ENCODE measurements at regions not wholly inside any gene's neighbourhood (a gene's known extent, or its start where the extent isn't known, plus 50 kb on each side); places are given as distances from the start of the nearest gene placed in this dataset.

DNA sequence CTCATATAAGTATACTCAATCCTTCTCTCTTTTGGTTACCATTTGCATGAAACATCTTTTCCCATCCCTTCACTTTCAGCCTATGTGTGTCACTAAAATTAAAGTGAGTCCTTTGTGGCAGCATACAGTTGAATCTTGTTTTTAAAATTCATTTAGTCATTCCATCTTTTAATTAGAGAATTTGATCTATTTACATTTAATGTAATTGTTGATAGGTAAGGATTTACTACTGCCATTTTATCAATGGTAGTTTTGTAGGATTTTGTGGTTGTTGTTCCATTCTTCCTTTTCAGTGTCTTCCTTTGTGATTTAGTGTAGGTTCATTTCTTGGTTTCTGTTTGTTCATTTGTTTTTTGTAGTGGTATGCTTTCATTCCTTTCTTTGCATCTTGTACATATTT is 191.9 kb upstream of the CTNNB1 start:
- Histone ChIP-seq H3K27ac (ENCODE audit: low read depth, low read length) (no peak overlapping the region), H3K4me3 (ENCODE audit: low read length) (no peak overlapping the region), H3K9ac (ENCODE audit: low read length) (no peak overlapping the region), H3K36me3 (ENCODE audit: control insufficient read depth, insufficient read depth, low read length) (no peaks in the 10 kb centered on the region), H3K27me3 (ENCODE audit: control insufficient read depth, insufficient read depth, low read length) (no peaks in the 10 kb centered on the region), H3K4me1 (ENCODE audit: control insufficient read depth, insufficient read depth, low read length) (no peaks in the 10 kb centered on the region)

DNA sequence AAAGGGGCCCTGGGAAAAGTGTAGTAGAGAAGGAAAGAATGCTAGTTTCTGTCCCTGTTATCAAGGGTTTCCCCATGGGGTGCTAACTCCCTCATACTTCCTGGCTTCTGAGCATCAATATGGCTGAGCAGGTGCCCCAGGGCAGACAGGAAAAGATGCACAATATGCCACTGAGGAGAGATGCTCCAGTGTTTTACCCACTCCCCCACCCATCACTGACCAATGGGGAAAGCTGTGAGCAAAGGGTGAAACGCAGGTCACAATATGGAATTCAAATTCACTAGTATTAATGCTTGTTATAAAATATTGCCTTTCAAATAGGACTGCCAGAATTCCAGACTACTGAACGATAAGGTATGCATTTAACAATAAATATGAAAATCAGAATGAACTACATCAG is 187.5 kb upstream of the CTNNB1 start:
- H3K27ac ChIP-seq (ENCODE audit: low read depth, low read length) = no peak overlapping the region
- no peak overlapping the region for H3K4me3 ChIP-seq (ENCODE audit: low read length)
- no peak overlapping the region for H3K9ac ChIP-seq (ENCODE audit: low read length)
- no peaks in the 10 kb centered on the region for H3K27me3 ChIP-seq (ENCODE audit: control insufficient read depth, insufficient read depth, low read length)
- no peaks in the 10 kb centered on the region for H3K36me3 ChIP-seq (ENCODE audit: control insufficient read depth, insufficient read depth, low read length)
- H3K4me1 ChIP-seq (ENCODE audit: control insufficient read depth, insufficient read depth, low read length) = no peaks in the 10 kb centered on the region

DNA sequence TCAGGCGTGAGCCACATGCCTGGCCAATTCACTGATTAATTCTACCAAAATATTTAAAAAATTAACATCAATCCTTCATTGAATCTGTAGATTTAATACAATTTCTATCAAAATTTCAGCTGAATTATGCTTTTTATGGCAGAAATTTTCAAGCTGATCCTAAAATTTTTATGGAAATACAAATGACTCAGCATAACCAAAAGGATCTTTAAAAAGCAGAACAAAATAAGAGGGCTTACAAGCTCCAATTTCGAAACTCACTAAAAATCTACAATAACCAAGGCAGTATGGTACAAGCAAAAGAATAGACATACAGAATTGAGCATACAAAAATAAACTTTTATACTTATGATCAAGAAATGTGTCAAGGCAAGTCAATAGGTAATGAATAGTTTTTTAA is 180.4 kb upstream of the CTNNB1 start:
- H3K4me1 ChIP-seq (ENCODE audit: control insufficient read depth, insufficient read depth, low read length) = no peaks in the 10 kb centered on the region
- no peak overlapping the region for H3K4me3 ChIP-seq (ENCODE audit: low read length)
- H3K27me3 ChIP-seq (ENCODE audit: control insufficient read depth, insufficient read depth, low read length) = no peaks in the 10 kb centered on the region
- no peaks in the 10 kb centered on the region for H3K36me3 ChIP-seq (ENCODE audit: control insufficient read depth, insufficient read depth, low read length)
- H3K9ac ChIP-seq (ENCODE audit: low read length) = no peak overlapping the region
- no peak overlapping the region for H3K27ac ChIP-seq (ENCODE audit: low read depth, low read length)

DNA sequence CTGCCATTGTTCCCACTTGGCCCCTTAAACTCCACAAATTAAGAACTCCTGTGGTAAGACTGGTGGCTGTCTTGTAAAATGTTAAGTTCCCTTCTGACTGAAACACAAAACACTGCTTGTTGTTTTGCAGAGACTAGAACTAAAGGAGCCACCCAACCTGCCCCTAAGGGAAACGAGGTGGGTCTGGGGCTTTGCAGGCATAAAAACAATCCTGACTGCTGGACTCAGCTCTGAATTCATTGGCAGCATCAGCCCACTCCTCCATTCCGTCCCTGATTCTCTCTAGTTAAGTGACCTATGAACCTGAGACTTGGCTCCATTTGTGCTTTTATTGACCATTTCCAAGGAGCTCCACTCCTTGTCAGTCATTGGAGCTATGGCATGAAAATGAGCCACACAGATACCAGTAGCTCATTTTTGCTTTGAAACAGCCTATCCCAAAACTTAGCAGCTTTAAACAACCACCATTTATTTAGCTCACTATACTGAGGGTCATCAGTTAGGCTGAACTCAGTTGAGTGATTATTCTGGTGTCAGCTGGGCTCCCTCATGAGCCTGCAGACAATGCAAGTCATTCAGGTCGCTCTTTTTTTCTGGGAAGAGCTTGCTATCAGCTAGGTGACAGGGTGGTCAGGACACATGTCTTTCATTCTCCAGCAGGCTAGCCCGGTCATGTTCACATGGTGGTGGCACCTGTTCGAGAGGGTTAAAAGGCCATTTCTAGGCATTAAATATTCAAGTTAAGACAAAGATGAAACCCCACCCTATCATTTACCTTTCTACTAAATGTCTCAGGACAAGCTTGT is 175.1 kb upstream of the CTNNB1 start:
- Histone ChIP-seq H3K36me3 (ENCODE audit: control insufficient read depth, insufficient read depth, low read length) (no peaks in the 10 kb centered on the region), H3K9ac (ENCODE audit: low read length) (no peak overlapping the region), H3K27ac (ENCODE audit: low read depth, low read length) (no peak overlapping the region), H3K4me3 (ENCODE audit: low read length) (no peak overlapping the region), H3K4me1 (ENCODE audit: control insufficient read depth, insufficient read depth, low read length) (no peaks in the 10 kb centered on the region), H3K27me3 (ENCODE audit: control insufficient read depth, insufficient read depth, low read length) (no peaks in the 10 kb centered on the region)

DNA sequence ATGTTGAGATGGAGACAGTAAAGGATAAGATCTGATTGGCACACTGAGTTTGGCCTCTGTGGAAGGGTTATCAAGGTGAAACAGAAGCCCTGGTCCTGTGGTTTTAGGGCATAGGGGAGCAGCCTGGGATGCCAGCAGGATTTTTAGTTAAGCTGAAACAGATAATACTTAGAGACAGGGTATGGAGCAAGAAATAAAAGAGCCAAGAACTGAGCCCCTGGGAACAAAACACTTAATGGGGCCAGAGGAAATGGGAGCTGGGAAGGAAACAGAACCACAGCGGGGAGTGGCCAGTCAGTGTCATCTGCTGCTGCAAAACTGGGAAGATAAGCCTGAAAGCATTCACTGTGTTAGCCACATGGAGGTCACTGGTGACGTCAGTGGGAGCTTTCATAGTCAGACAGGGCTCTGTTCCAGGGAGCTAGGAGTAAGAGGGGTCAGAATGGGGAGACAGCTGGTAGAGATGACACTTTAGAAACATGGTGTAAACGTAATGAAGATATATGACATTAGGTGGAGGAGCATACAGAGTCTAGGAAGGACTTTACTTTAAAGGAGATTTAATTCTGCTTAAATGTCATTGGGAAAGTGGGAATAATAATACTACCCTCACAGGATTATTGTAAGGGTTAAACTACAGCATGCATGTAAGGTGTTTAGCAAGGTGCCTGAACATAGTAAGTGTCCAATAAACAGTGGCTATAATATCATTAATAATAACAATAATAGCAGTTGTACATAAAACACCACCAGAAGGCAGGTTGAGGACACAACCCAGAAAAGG is 172.7 kb upstream of the CTNNB1 start:
- Histone ChIP-seq H3K27me3 (ENCODE audit: control insufficient read depth, insufficient read depth, low read length) (no peaks in the 10 kb centered on the region), H3K27ac (ENCODE audit: low read depth, low read length) (no peak overlapping the region), H3K9ac (ENCODE audit: low read length) (no peak overlapping the region), H3K4me3 (ENCODE audit: low read length) (no peak overlapping the region), H3K4me1 (ENCODE audit: control insufficient read depth, insufficient read depth, low read length) (peaks cover 2% of the 10 kb centered on the region), H3K36me3 (ENCODE audit: control insufficient read depth, insufficient read depth, low read length) (no peaks in the 10 kb centered on the region)

DNA sequence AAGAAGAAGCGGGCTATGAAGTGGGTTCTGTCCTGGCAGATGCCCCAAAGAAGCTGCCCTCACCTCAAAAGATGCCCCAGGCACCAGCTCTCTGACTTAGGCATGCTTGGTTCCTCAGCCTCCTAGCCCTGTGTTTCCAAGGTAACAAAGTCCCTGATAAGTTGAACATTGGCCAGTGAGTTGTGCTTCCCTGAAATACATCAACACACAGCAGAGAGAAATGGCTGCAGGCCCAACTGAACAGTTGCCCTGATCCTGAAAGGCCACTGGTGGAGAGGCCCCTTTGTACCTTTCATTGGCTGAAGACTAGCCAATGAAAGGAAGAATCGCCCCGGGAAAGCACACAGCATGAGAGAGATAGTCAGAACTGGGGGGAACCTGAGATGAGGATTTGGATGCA is 169.9 kb upstream of the CTNNB1 start:
- Histone ChIP-seq H3K9ac (ENCODE audit: low read length) (no peak overlapping the region), H3K27ac (ENCODE audit: low read depth, low read length) (no peak overlapping the region), H3K4me3 (ENCODE audit: low read length) (no peak overlapping the region), H3K27me3 (ENCODE audit: control insufficient read depth, insufficient read depth, low read length) (no peaks in the 10 kb centered on the region), H3K36me3 (ENCODE audit: control insufficient read depth, insufficient read depth, low read length) (no peaks in the 10 kb centered on the region), H3K4me1 (ENCODE audit: control insufficient read depth, insufficient read depth, low read length) (peaks cover 2% of the 10 kb centered on the region)

DNA sequence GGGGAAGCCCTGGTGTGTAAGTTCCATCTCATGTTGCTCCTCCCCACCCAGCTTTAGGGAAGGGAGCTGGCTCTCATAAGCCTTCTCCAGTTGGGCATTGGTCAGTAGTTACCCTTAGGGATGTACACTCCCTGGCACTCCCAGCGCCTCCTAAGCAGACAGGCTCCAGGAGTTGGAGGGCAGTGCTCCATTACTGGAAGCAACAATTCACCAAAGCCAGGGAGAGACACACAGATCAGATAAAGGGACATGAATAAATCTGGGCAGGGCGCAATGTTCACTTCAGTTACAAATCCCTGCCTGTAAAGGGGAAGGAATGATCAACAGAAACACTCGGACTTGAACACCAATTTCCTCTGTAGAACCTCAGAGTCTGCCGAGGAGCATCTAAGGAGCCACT is 169.1 kb upstream of the CTNNB1 start:
- no peak overlapping the region for H3K4me3 ChIP-seq (ENCODE audit: low read length)
- H3K4me1 ChIP-seq (ENCODE audit: control insufficient read depth, insufficient read depth, low read length) = peaks cover 7% of the 10 kb centered on the region
- H3K27ac ChIP-seq (ENCODE audit: low read depth, low read length) = no peak overlapping the region
- no peaks in the 10 kb centered on the region for H3K36me3 ChIP-seq (ENCODE audit: control insufficient read depth, insufficient read depth, low read length)
- no peak overlapping the region for H3K9ac ChIP-seq (ENCODE audit: low read length)
- no peaks in the 10 kb centered on the region for H3K27me3 ChIP-seq (ENCODE audit: control insufficient read depth, insufficient read depth, low read length)

DNA sequence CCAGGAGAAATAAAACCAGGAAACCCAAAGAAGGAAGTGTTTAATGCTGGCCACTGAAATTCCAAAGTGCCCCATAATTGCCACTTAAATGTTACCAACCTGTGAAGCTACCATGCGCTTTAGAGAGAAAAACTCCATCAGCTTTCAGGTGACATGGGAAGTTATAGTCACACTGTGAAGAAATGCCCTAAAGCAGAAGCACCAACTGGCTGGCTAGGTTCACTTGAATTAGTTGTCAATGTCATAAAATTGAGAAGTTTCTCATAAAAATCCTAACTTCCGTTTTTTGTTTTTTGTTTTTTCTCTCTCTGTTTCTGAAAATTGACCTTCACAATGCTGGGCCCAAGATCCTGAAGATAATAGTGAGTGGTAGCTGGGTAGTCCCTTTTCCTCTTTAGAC is 167.9 kb upstream of the CTNNB1 start:
- Histone ChIP-seq H3K9ac (ENCODE audit: low read length) (no peak overlapping the region), H3K4me1 (ENCODE audit: control insufficient read depth, insufficient read depth, low read length) (peaks cover 9% of the 10 kb centered on the region), H3K27me3 (ENCODE audit: control insufficient read depth, insufficient read depth, low read length) (no peaks in the 10 kb centered on the region), H3K27ac (ENCODE audit: low read depth, low read length) (no peak overlapping the region), H3K36me3 (ENCODE audit: control insufficient read depth, insufficient read depth, low read length) (no peaks in the 10 kb centered on the region), H3K4me3 (ENCODE audit: low read length) (no peak overlapping the region)

DNA sequence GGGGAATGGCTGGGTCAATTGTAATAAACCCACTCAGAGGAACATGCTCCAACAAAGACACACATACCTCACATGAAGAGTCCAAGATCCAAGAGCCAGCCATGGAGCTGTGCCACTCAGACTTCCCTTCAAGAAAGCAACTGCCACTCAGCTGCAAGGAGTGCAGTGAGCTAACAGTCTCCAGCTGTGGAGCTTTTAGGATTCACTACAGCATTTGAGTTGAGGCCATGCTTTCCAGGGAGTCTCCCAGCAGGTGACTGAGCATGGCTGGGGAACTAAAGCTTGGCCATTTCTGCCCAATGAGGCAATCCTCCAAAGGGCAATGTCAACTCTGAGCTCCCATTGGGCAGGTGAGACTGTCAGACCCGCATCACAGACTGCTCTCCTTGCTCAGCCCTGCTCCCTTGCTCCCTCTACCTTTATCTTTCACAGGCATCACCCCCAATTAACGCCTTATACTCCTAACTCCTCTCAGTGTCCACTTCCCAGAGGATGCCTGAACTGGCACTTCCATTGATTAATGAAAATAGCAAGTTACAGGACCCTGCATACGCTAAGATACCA is 165.3 kb upstream of the CTNNB1 start:
- H3K4me1 ChIP-seq (ENCODE audit: control insufficient read depth, insufficient read depth, low read length) = peaks cover 9% of the 10 kb centered on the region
- no peaks in the 10 kb centered on the region for H3K27me3 ChIP-seq (ENCODE audit: control insufficient read depth, insufficient read depth, low read length)
- no peak overlapping the region for H3K27ac ChIP-seq (ENCODE audit: low read depth, low read length)
- H3K9ac ChIP-seq (ENCODE audit: low read length) = no peak overlapping the region
- H3K4me3 ChIP-seq (ENCODE audit: low read length) = no peak overlapping the region
- no peaks in the 10 kb centered on the region for H3K36me3 ChIP-seq (ENCODE audit: control insufficient read depth, insufficient read depth, low read length)

DNA sequence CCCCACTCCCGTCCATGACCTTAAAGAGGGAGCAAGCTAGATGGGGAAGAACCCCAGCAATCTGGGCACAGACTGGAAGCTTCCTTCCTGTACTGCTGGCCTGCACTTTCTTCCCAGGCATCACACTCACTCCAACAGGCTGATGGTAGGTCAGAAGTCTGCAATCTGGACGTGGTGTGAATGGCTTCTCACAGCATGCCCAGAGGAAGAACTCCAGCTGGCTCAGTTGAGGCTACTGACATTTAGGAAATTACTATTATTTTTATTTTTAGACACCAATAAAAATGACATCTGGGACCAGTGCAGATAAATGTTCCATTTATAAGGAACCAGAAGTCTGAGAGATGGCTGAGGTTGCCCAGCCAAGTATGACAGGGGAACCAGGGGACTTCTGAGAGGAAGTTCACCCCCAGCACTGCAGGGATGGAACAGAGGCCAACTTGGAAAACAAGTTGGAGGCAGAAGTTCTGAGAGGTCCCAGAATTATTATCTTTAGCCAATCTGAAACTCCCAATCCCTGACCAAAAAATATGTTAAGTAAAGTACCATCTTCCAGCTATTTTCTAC is 163.8 kb upstream of the CTNNB1 start:
- no peaks in the 10 kb centered on the region for H3K27me3 ChIP-seq (ENCODE audit: control insufficient read depth, insufficient read depth, low read length)
- no peak overlapping the region for H3K27ac ChIP-seq (ENCODE audit: low read depth, low read length)
- no peaks in the 10 kb centered on the region for H3K36me3 ChIP-seq (ENCODE audit: control insufficient read depth, insufficient read depth, low read length)
- H3K4me1 ChIP-seq (ENCODE audit: control insufficient read depth, insufficient read depth, low read length) = peaks cover 8% of the 10 kb centered on the region
- no peak overlapping the region for H3K9ac ChIP-seq (ENCODE audit: low read length)
- H3K4me3 ChIP-seq (ENCODE audit: low read length) = no peak overlapping the region

DNA sequence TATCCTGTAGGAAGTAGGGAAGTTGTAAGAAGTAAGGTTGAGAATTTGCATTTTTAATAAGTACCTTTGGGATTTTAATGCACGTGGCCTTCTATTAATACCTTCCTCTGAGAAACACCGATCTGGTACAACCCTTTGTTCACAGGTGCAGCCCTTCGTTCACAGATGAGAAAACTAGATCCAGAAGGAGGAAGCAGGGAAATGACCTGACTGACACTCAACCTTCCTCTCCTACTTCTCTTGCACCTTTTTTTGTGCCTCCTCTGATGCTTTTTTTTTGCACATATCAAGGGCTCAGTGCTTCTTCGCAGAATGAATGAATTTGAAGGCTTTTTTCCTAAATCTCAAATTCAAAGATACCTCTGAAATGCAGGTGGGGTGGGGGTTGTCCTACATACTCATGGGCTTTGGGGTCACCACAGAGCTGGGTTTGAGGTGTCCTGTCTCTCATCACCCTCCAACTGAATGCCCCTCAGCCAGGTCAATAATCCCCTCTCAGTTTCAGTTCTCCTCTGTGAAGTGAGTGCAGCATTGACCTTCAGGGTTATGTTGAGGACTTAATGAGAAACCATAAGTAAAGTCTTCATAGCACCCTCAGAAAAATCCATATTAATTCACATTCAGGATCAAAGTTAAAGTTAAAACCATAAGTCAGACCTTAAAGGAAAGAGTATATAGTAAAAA is 161.5 kb upstream of the CTNNB1 start:
- H3K27ac ChIP-seq (ENCODE audit: low read depth, low read length) = no peak overlapping the region
- H3K4me3 ChIP-seq (ENCODE audit: low read length) = no peak overlapping the region
- no peak overlapping the region for H3K9ac ChIP-seq (ENCODE audit: low read length)
- no peaks in the 10 kb centered on the region for H3K27me3 ChIP-seq (ENCODE audit: control insufficient read depth, insufficient read depth, low read length)
- H3K36me3 ChIP-seq (ENCODE audit: control insufficient read depth, insufficient read depth, low read length) = no peaks in the 10 kb centered on the region
- H3K4me1 ChIP-seq (ENCODE audit: control insufficient read depth, insufficient read depth, low read length) = peaks cover 8% of the 10 kb centered on the region

DNA sequence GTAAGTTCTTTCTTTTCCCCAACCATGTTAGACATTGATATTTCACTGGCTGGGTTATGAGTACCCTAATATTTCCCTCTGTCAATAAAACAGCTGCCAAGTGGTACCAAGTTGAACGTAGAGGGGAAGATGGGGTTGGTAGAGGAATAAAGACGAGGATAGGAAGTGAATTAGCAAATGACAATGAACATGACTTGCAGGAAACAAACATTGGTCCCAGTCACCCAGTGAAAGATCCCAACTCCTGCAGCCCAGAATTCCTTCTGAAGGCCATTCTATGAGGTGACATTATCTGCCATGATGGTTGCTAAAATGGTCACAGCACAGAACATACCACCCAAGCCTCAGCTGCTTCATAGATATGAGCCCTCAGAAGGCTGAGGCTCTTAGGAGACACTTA is 159.0 kb upstream of the CTNNB1 start:
- H3K4me3 ChIP-seq (ENCODE audit: low read length) = no peak overlapping the region
- peaks cover 2% of the 10 kb centered on the region for H3K4me1 ChIP-seq (ENCODE audit: control insufficient read depth, insufficient read depth, low read length)
- H3K9ac ChIP-seq (ENCODE audit: low read length) = no peak overlapping the region
- no peak overlapping the region for H3K27ac ChIP-seq (ENCODE audit: low read depth, low read length)
- no peaks in the 10 kb centered on the region for H3K27me3 ChIP-seq (ENCODE audit: control insufficient read depth, insufficient read depth, low read length)
- no peaks in the 10 kb centered on the region for H3K36me3 ChIP-seq (ENCODE audit: control insufficient read depth, insufficient read depth, low read length)
